ENCODE measurements at regions not wholly inside any gene's neighbourhood (a gene's known extent, or its start where the extent isn't known, plus 50 kb on each side); places are given as distances from the start of the nearest gene placed in this dataset.

DNA sequence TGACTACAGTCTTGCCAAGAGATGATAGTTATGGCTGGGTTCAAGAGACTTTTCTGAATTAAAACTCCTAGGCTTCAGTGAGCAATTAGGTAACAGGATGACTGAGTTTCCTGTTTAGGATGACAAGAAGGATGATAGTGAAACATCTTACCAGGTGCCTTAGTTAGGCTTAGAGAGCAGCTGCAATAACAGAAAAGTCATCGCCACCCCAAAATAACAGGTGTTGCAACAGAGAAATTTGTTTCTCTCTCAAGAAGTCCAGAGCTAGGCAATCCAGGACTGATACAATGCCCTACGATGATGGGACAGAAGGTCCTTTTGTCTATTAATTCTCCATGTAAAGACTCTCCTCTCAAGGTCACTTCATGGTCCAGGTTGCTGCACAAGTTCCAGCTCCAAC is 361.8 kb downstream of the CAAP1 start:
- intact Hi-C loops (cut with DNase I) = no loop called here
- no peak for ATAC-seq
- DNase-seq = no peak
- no peaks in the 10 kb centered on the region for H3K27me3 ChIP-seq (ENCODE audit: control insufficient read depth, insufficient read depth)
- no peak overlapping the region for H3K27ac ChIP-seq (ENCODE audit: low read length)
- H3K9me3 ChIP-seq (ENCODE audit: control insufficient read depth, low read length) = no peaks in the 10 kb centered on the region
- no peak overlapping the region for H3K4me3 ChIP-seq (ENCODE audit: low read length)
- no peaks in the 10 kb centered on the region for H3K4me1 ChIP-seq (ENCODE audit: control insufficient read depth, insufficient read depth, low read length)
- 86% methylated on average over 2 of the region's 2 CpGs for WGBS

- Histone ChIP-seq H3K4me3 (ENCODE audit: low read length) (no peak overlapping the region), H3K9me3 (ENCODE audit: control insufficient read depth, low read length) (no peaks in the 10 kb centered on the region), H3K27me3 (ENCODE audit: control insufficient read depth, insufficient read depth) (no peaks in the 10 kb centered on the region), H3K4me1 (ENCODE audit: control insufficient read depth, insufficient read depth, low read length) (no peaks in the 10 kb centered on the region), H3K27ac (ENCODE audit: low read length) (no peak overlapping the region)
- no peak for DNase-seq
- no peak for ATAC-seq
- intact Hi-C loops (cut with DNase I) = no loop called here
- WGBS = 87% methylated on average over 4 of the region's 4 CpGs
Measured at GRCh38 chr9:26527931-26528330, 364.7 kb downstream of the CAAP1 start.

GRCh38 chr9:26524267-26524666 is 368.3 kb downstream of the CAAP1 start:
- no peak overlapping the region for H3K4me3 ChIP-seq (ENCODE audit: low read length)
- peak in 1 of 3 donors; percentile 30 for DNase-seq
- H3K27ac ChIP-seq (ENCODE audit: low read length) = no peak overlapping the region
- ATAC-seq = no peak
- H3K9me3 ChIP-seq (ENCODE audit: control insufficient read depth, low read length) = no peaks in the 10 kb centered on the region
- H3K4me1 ChIP-seq (ENCODE audit: control insufficient read depth, insufficient read depth, low read length) = no peaks in the 10 kb centered on the region
- WGBS = 28% methylated on average over 1 of the region's 1 CpG
- intact Hi-C loops (cut with DNase I) = no loop called here
- no peaks in the 10 kb centered on the region for H3K27me3 ChIP-seq (ENCODE audit: control insufficient read depth, insufficient read depth)

- intact Hi-C loops (cut with DNase I) = no loop called here
- Histone ChIP-seq H3K4me3 (ENCODE audit: low read length) (no peak overlapping the region), H3K4me1 (ENCODE audit: control insufficient read depth, insufficient read depth, low read length) (no peaks in the 10 kb centered on the region), H3K27ac (ENCODE audit: low read length) (no peak overlapping the region), H3K27me3 (ENCODE audit: control insufficient read depth, insufficient read depth) (no peaks in the 10 kb centered on the region), H3K9me3 (ENCODE audit: control insufficient read depth, low read length) (no peaks in the 10 kb centered on the region)
- no peak for DNase-seq
- no peak for ATAC-seq
- 40% methylated on average over 3 of the region's 3 CpGs for WGBS
Measured at GRCh38 chr9:26523577-26523976, 369.0 kb downstream of the CAAP1 start.

DNA sequence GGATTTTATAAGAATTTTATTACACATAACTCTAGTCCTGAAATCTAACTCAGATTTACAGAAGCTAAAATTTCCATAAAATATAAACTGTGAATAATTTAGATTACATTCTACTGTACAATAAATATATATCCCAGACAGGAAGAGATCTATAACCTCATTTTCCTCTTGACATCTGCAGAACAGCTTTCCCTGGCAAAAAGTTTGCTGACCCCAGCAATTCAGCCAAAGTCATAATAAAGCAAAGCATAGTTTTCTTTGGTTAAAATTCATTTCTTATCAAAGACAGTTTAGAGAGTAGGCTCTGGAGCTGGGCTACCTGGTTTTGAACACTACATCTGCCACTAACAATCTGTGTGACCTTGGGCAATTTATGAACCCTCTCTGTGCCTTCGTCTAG is 372.5 kb downstream of the CAAP1 start:
- no peaks in the 10 kb centered on the region for H3K27me3 ChIP-seq (ENCODE audit: control insufficient read depth, insufficient read depth)
- WGBS = 76% methylated on average over 1 of the region's 1 CpG
- no peaks in the 10 kb centered on the region for H3K9me3 ChIP-seq (ENCODE audit: control insufficient read depth, low read length)
- H3K27ac ChIP-seq (ENCODE audit: low read length) = no peak overlapping the region
- DNase-seq (no peak), ATAC-seq (no peak)
- H3K4me1 ChIP-seq (ENCODE audit: control insufficient read depth, insufficient read depth, low read length) = no peaks in the 10 kb centered on the region
- intact Hi-C loops (cut with DNase I) = no loop called here
- no peak overlapping the region for H3K4me3 ChIP-seq (ENCODE audit: low read length)

- 68% methylated on average over 1 of the region's 1 CpG for WGBS
- H3K27ac ChIP-seq (ENCODE audit: low read length) = no peak overlapping the region
- H3K27me3 ChIP-seq (ENCODE audit: control insufficient read depth, insufficient read depth) = no peaks in the 10 kb centered on the region
- ATAC-seq = no peak
- no peak overlapping the region for H3K4me3 ChIP-seq (ENCODE audit: low read length)
- no peaks in the 10 kb centered on the region for H3K9me3 ChIP-seq (ENCODE audit: control insufficient read depth, low read length)
- no peaks in the 10 kb centered on the region for H3K4me1 ChIP-seq (ENCODE audit: control insufficient read depth, insufficient read depth, low read length)
- intact Hi-C loops (cut with DNase I) = no loop called here
- DNase-seq = no peak
Measured at GRCh38 chr9:26516773-26517343, 375.7 kb downstream of the CAAP1 start.

- Histone ChIP-seq H3K27ac (ENCODE audit: low read length) (no peak overlapping the region), H3K27me3 (ENCODE audit: control insufficient read depth, insufficient read depth) (no peaks in the 10 kb centered on the region), H3K4me1 (ENCODE audit: control insufficient read depth, insufficient read depth, low read length) (no peaks in the 10 kb centered on the region), H3K4me3 (ENCODE audit: low read length) (no peak overlapping the region), H3K9me3 (ENCODE audit: control insufficient read depth, low read length) (no peaks in the 10 kb centered on the region)
- 76% methylated on average over 4 of the region's 4 CpGs for WGBS
- intact Hi-C loops (cut with DNase I) = no loop called here
- no peak for ATAC-seq
- no peak for DNase-seq
Measured at GRCh38 chr9:26513730-26514129, 378.9 kb downstream of the CAAP1 start.

GRCh38 chr9:26510137-26510536 is 382.5 kb downstream of the CAAP1 start:
- no peaks in the 10 kb centered on the region for H3K9me3 ChIP-seq (ENCODE audit: control insufficient read depth, low read length)
- DNase-seq (no peak), ATAC-seq (no peak)
- H3K27ac ChIP-seq (ENCODE audit: low read length) = no peak overlapping the region
- H3K27me3 ChIP-seq (ENCODE audit: control insufficient read depth, insufficient read depth) = no peaks in the 10 kb centered on the region
- intact Hi-C loops (cut with DNase I) = no loop called here
- no peak overlapping the region for H3K4me3 ChIP-seq (ENCODE audit: low read length)
- no peaks in the 10 kb centered on the region for H3K4me1 ChIP-seq (ENCODE audit: control insufficient read depth, insufficient read depth, low read length)
- 68% methylated on average over 3 of the region's 3 CpGs for WGBS

- Histone ChIP-seq H3K9me3 (ENCODE audit: control insufficient read depth, low read length) (no peaks in the 10 kb centered on the region), H3K27me3 (ENCODE audit: control insufficient read depth, insufficient read depth) (no peaks in the 10 kb centered on the region), H3K4me3 (ENCODE audit: low read length) (no peak overlapping the region), H3K4me1 (ENCODE audit: control insufficient read depth, insufficient read depth, low read length) (no peaks in the 10 kb centered on the region), H3K27ac (ENCODE audit: low read length) (no peak overlapping the region)
- whole genome bisulfite sequencing = 84% methylated on average over 3 of the region's 3 CpGs
- DNase-seq (no peak), ATAC-seq (no peak)
- intact Hi-C loops (cut with DNase I) = no loop called here
Measured at GRCh38 chr9:26508897-26509296, 383.7 kb downstream of the CAAP1 start.

DNA sequence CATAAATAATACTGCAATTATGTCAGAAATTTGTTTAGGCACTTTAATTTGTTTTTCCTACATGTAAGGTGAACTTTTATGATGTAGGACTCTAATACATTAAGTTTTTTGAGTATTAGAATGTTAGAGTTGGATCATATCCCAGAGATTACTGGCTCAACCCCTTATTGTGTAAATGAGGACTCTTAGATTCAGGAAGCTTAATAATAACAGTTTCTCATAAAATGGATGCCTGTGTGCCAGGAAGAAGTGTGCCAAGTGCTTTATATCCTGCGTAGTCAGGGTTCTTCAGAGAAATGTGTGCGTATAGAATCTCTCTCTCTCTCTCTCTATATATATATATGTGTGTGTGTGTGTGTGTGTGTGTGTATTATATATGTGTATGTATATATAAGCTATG is 388.5 kb downstream of the CAAP1 start:
- no peaks in the 10 kb centered on the region for H3K9me3 ChIP-seq (ENCODE audit: control insufficient read depth, low read length)
- no peak overlapping the region for H3K27ac ChIP-seq (ENCODE audit: low read length)
- no peak overlapping the region for H3K4me3 ChIP-seq (ENCODE audit: low read length)
- intact Hi-C loops (cut with DNase I) = no loop called here
- ATAC-seq (no peak), DNase-seq (no peak)
- no peaks in the 10 kb centered on the region for H3K27me3 ChIP-seq (ENCODE audit: control insufficient read depth, insufficient read depth)
- 40% methylated on average over 2 of the region's 2 CpGs for WGBS
- H3K4me1 ChIP-seq (ENCODE audit: control insufficient read depth, insufficient read depth, low read length) = no peaks in the 10 kb centered on the region

DNA sequence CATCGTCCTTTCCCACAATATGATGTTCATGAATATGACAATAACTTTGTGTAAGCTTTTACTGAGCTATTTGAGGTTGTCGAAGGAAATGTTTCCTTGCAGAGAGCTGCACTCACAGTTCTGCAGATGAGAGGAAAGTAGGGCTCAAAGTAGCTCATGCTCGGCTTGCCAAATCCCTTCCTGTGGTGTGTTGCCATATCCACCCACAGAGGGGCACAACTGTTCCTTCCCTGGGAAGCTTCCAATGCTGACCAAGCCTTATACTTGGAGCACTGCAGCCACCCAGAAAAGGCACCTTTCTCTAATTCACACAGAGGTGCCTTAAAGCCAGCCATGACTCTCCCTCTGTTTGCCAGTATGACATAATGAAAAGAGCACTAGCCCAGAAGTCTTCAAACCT is 390.3 kb downstream of the CAAP1 start:
- Histone ChIP-seq H3K4me3 (ENCODE audit: low read length) (no peak overlapping the region), H3K9me3 (ENCODE audit: control insufficient read depth, low read length) (no peaks in the 10 kb centered on the region), H3K4me1 (ENCODE audit: control insufficient read depth, insufficient read depth, low read length) (no peaks in the 10 kb centered on the region), H3K27ac (ENCODE audit: low read length) (no peak overlapping the region), H3K27me3 (ENCODE audit: control insufficient read depth, insufficient read depth) (no peaks in the 10 kb centered on the region)
- no peak for ATAC-seq
- no peak for DNase-seq
- 54% methylated on average over 3 of the region's 3 CpGs for WGBS
- intact Hi-C loops (cut with DNase I) = no loop called here

DNA sequence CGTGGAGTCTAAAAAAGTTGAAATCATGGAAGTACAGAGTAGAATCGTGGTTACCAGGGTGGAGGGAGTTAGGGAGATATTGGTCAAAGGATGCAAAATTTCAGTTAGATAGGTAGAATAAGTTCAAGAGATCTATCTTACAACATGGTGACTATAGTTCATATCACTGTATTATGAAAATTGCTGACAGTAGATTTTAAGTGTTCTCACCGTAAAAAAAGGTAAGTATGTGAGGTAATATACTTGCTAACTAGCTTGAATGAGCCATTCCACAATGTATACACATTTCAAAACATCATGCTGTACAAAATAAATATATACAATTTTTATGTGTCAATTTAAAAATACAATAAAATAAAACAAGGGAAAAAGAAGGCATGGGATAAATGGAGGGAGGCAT is 392.1 kb downstream of the CAAP1 start:
- Histone ChIP-seq H3K9me3 (ENCODE audit: control insufficient read depth, low read length) (no peaks in the 10 kb centered on the region), H3K27ac (ENCODE audit: low read length) (no peak overlapping the region), H3K27me3 (ENCODE audit: control insufficient read depth, insufficient read depth) (no peaks in the 10 kb centered on the region), H3K4me1 (ENCODE audit: control insufficient read depth, insufficient read depth, low read length) (no peaks in the 10 kb centered on the region), H3K4me3 (ENCODE audit: low read length) (no peak overlapping the region)
- 54% methylated on average over 3 of the region's 3 CpGs for WGBS
- DNase-seq (no peak), ATAC-seq (no peak)
- intact Hi-C loops (cut with DNase I) = no loop called here
